Right lobe of liver (tissue), 4 donors: ENCODE measurements at regions not wholly inside any gene's neighbourhood (a gene's known extent, or its start where the extent isn't known, plus 50 kb on each side); places are given as distances from the start of the nearest gene placed in this dataset.

Source experiments
- CTCF ChIP-seq, 4 donors: fragments of 200-600 bp in 3 of 4; fragments of 450-650 bp in 1 of 4; IDR thresholded peaks; one replicate each; pipeline versions ENCODE4 v1.5.1 to v1.8.0; 2016 to 2022; ENCODE audit warnings: antibody characterized with exemption in 4 of 4, mild to moderate bottlenecking in 2 of 4
- POLR2A ChIP-seq: fragments of 450-650 bp; IDR thresholded peaks from one replicate; pipeline ENCODE4 v1.6.1; 2017; ENCODE audit warnings: antibody characterized with exemption, mild to moderate bottlenecking
- donor health status: DM: no; HTN: no; CAD: no.
- donor health status: DM: no; HTN: no; CAD: no.
- donor health status: DM: no; HTN: yes; CAD: no.

- TF ChIP-seq CTCF (IDR thresholded peaks at IDR 0.05) (no peak), POLR2A (no peak)
These were observed 67.5 kb upstream of the TMEM132E start for GRCh38 chr17:34511931-34512330.
